ENCODE measurements at regions not wholly inside any gene's neighbourhood (a gene's known extent, or its start where the extent isn't known, plus 50 kb on each side); places are given as distances from the start of the nearest gene placed in this dataset.

- TF ChIP-seq ZNF202 (tag by site-specific recombination; IDR thresholded peaks at IDR 0.05; ENCODE audit: borderline replicate concordance) (no peak), CTCF (tag by site-specific recombination; IDR thresholded peaks at IDR 0.05) (no peak), ZFP37 (tag by site-specific recombination; IDR thresholded peaks at IDR 0.05) (no peak), ZNF140 (tag by site-specific recombination; IDR thresholded peaks at IDR 0.05) (no peak), ZNF501 (tag by site-specific recombination; IDR thresholded peaks at IDR 0.05) (no peak), ZNF580 (tag by site-specific recombination; IDR thresholded peaks at IDR 0.05) (no peak)
Measured at GRCh38 chr18:54710074-54710899, 118.0 kb upstream of the RAB27B start.
